Calu3 (cell line): ENCODE measurements at regions not wholly inside any gene's neighbourhood (a gene's known extent, or its start where the extent isn't known, plus 50 kb on each side); places are given as distances from the start of the nearest gene placed in this dataset.

Source experiments
- BruUV-seq: library from RNA; stranded (reverse); fragments of 400-500 nt; replicated peaks from 2 replicates; lab custom pipeline; 2021; lab: Mats Ljungman, UMichigan
- CTCF ChIA-PET: fragments of 300-600 bp; sonication (Branson Sonifier 250); formaldehyde crosslinking; loops from one replicate; lab custom pipeline; 2022; ENCODE audit warnings: antibody characterized with exemption; lab: Charles Lee
- DNase-seq: peaks from one replicate; pipeline ENCODE4 v3.0.0; 2022
- H3K27ac Mint-ChIP-seq: one replicate; pipeline ENCODE4 v1.8.0; 2022; ENCODE audit warnings: mixed read lengths; ENCODE audit not compliant: unreplicated experiment
- H3K27me3 Mint-ChIP-seq: one replicate; pipeline ENCODE4 v1.8.0; 2022; ENCODE audit warnings: mixed read lengths; ENCODE audit not compliant: unreplicated experiment
- H3K36me3 Mint-ChIP-seq: one replicate; pipeline ENCODE4 v1.8.0; 2022; ENCODE audit warnings: mild to moderate bottlenecking, moderate library complexity, mixed read lengths; ENCODE audit not compliant: insufficient read depth, unreplicated experiment
- H3K4me1 Mint-ChIP-seq: one replicate; pipeline ENCODE4 v1.8.0; 2022; ENCODE audit warnings: mild to moderate bottlenecking, low read depth, mixed read lengths; ENCODE audit not compliant: unreplicated experiment
- H3K4me3 Mint-ChIP-seq: one replicate; pipeline ENCODE4 v1.8.0; 2022; ENCODE audit warnings: mild to moderate bottlenecking, low read depth, moderate library complexity, mixed read lengths; ENCODE audit not compliant: unreplicated experiment
- H3K9me3 Mint-ChIP-seq: one replicate; pipeline ENCODE4 v1.8.0; 2022; ENCODE audit warnings: low read depth, mixed read lengths; ENCODE audit not compliant: unreplicated experiment
- CTCF ChIP-seq: fragments of 200-600 bp; IDR thresholded peaks from one replicate; pipeline ENCODE4 v1.8.0; 2022; ENCODE audit warnings: antibody characterized with exemption; ENCODE audit not compliant: unreplicated experiment
- intact Hi-C: fragments of 100-400 bp; cut with micrococcal nuclease; formaldehyde crosslinking; loops from one replicate; pipeline ENCODE4 v1.10.0; 2022; ENCODE audit not compliant: unreplicated experiment

- CTCF ChIA-PET, result no interaction called here
- Mint-ChIP-seq H3K27me3 (peaks cover 2% of the 10 kb centered on the region), H3K9me3 (no peaks in the 10 kb centered on the region), H3K27ac (no peak overlapping the region), H3K36me3 (no peaks in the 10 kb centered on the region), H3K4me3 (no peak overlapping the region), H3K4me1 (peaks cover 9% of the 10 kb centered on the region)
- no peak for DNase-seq
- BruUV-seq, result no TSS peak
- intact Hi-C loops, result no loop called here
- no peak for TF ChIP-seq CTCF
Measured at GRCh38 chr2:128748336-128748735, 429.7 kb upstream of the HS6ST1 start.

- H3K9me3 Mint-ChIP-seq, result no peaks in the 10 kb centered on the region
- no peak for TF ChIP-seq CTCF
- no peak for DNase-seq
- peaks cover 9% of the 10 kb centered on the region for H3K4me1 Mint-ChIP-seq
- BruUV-seq, result no TSS peak
- H3K36me3 Mint-ChIP-seq, result no peaks in the 10 kb centered on the region
- no peak overlapping the region for H3K27ac Mint-ChIP-seq
- H3K27me3 Mint-ChIP-seq, result peaks cover 9% of the 10 kb centered on the region
- CTCF ChIA-PET, result no interaction called here
- no peak overlapping the region for H3K4me3 Mint-ChIP-seq
- intact Hi-C loops, result no loop called here
Measured at GRCh38 chr2:128748835-128749605, 430.4 kb upstream of the HS6ST1 start.

DNA sequence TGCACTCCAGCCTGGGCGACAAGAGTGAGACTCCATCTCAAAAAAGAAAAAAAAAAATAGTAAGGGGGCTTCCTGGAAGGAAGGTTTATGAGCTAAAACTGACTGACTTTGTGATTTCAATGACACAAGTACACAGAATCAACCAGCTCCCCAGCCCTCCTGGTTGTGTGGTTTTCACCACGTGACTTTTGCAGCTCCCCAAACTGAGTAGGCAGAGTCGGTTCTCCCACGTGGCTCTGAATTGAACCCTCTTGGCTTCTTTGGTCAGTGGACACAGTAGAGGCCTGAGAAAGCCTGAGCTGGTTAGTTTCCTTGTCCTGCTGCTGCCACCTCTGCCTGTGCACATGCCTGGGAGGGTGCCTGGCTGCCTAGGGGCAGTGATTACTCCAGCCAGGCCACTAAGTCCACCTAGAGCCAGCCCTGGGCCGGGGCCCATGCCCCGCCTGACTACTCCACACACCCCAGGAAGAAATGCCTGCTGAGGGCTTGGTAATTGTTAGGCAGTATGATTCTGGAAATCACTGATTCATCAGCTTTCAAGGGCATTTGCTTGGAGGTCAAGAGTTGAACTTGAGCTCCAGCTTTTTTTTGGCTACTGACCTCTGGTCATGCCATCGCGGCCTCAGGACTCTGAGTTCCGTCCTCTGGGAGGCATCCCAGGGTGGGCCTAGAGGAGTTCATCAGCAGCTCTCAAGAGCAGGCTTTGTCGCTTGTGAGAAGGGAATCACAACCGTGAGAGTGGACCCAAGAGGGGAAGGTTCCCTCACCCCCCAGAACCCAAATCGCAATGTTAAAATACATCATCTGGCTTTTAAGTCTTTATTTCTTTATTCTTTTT is 431.9 kb upstream of the HS6ST1 start:
- intact Hi-C loops, result no loop called here

DNA sequence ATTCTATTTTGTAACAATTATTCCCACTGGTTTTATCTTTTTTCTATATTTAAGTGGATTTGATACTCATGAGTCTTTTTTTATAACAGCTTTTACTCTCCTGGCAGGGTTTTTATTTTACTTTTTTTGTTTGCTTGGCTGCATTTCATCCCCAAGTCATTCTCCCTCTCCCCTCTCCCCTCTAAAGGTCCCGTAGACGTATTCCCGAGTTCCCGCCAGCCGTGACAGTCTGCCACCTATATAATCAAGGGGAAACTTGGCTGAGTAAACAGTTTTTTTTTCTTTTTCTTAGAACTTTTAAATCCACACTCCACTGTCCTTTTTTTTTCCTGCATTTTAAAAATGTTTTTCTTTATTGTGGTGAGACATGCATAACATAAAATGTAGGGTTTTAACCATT is 433.1 kb upstream of the HS6ST1 start:
- intact Hi-C loops, result no loop called here
- Mint-ChIP-seq H3K27ac (no peak overlapping the region), H3K4me1 (peaks cover 1% of the 10 kb centered on the region), H3K27me3 (peaks cover 36% of the 10 kb centered on the region), H3K9me3 (no peaks in the 10 kb centered on the region), H3K4me3 (no peak overlapping the region), H3K36me3 (peaks cover 5% of the 10 kb centered on the region)
- no peak for TF ChIP-seq CTCF
- no peak for DNase-seq
- CTCF ChIA-PET, result no interaction called here
- no TSS peak for BruUV-seq

More for the DNA sequence above, 431.9 kb upstream of the HS6ST1 start:
- H3K27ac Mint-ChIP-seq, result no peak overlapping the region
- BruUV-seq, result no TSS peak
- H3K27me3 Mint-ChIP-seq, result peaks cover 24% of the 10 kb centered on the region
- H3K9me3 Mint-ChIP-seq, result no peaks in the 10 kb centered on the region
- peaks cover 4% of the 10 kb centered on the region for H3K36me3 Mint-ChIP-seq
- peaks cover 9% of the 10 kb centered on the region for H3K4me1 Mint-ChIP-seq
- CTCF ChIA-PET, result interaction anchor here (1.1 kb wide), 1 partner anchor 133 kb away, joined by 5 read pairs; no protein-coding TSS in a partner anchor
- no peak for DNase-seq
- TF ChIP-seq CTCF, result no peak
- no peak overlapping the region for H3K4me3 Mint-ChIP-seq
